ENCODE measurements at regions not wholly inside any gene's neighbourhood (a gene's known extent, or its start where the extent isn't known, plus 50 kb on each side); places are given as distances from the start of the nearest gene placed in this dataset.
"Not testable (repeated sequence)": the region's sequence is repeated elsewhere in the genome, so short reads cannot be mapped to it uniquely, and the experiment has no call there.

GRCh38 chr22:48076008-48076407 lies 1313.6 kb downstream of the TBC1D22A start:
- no peak for DNase-seq

GRCh38 chr22:48075604-48076003 lies 1313.2 kb downstream of the TBC1D22A start:
- no peak for DNase-seq

DNA sequence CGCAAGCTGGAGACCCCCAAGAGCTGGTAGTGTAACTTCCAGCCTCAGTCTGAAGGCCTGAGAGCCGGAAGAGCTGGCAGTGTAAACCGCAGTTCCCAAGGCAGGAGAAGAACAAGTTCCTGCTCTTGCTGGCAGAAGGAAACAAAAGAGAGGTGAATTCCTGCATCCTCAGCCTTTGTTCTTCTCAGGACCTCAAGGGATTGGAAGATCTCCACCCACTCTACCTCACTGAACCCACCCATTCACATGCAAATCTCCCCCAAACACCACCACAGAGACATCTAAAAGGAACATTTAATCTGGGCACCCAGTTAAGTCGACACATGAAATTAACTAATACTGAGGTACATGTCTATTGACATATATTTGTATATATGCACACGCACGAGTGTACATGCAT lies 1310.3 kb downstream of the TBC1D22A start:
- DNase-seq: no peak

DNA sequence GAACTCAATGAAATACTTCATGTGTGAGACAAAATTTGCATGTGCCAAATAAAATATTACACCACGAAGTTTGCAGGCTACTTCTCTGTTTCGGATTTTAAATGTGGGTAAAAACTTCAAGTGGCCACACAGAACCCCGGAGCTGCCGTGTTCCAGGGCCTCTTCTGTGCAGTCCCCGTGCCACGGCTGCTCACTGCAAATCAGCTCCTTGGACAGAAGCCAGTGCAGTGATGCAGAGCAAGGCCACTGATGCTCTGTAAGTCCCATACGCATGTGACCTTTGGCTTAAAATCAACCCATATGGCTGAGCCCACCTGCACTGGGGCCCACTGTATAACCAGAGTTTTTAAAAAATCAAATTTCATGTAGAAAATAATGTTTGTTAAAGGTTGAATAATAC lies 1309.4 kb downstream of the TBC1D22A start:
- no peak for DNase-seq

DNA sequence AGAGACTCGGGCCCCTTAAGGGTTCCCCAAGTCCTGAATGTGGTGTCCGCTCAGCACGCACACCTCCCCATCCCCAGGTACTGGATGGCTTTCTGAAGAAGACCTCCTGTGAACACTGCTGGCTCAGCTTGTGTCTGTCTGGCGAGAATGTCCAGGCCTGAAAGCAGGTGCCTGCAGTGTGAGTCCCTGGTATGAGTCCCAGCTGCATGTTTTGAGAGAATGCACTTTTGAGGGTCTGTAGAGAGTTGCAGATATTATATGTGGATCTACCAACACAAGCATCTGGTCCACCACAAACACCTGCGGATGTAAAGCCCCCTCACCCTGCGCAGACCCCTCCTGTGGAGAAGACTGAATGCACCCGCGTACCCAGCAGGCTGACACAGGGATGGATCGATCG lies 1308.9 kb downstream of the TBC1D22A start:
- DNase-seq: no peak

GRCh38 chr22:48070760-48071159 lies 1308.3 kb downstream of the TBC1D22A start:
- DNase-seq: no peak

DNA sequence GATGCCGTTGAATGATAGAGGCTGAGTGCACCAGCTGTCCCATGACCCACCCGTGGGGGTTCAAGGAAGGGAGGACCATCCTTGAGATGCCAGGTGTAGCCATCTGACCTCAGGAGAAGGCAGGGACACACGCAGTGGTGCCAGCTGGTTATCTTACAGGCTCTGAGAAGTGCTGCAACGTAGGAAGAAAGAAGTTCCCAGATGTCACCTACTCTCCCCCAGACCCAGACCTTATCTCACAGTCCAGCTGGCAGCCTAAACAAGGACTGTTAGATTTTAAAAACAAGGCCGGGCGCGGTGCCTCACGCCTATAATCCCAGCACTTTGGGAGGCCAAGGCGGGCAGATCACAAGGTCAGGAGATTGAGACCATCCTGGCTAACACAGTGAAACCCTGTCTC lies 1307.6 kb downstream of the TBC1D22A start:
- DNase-seq: no peak

DNA sequence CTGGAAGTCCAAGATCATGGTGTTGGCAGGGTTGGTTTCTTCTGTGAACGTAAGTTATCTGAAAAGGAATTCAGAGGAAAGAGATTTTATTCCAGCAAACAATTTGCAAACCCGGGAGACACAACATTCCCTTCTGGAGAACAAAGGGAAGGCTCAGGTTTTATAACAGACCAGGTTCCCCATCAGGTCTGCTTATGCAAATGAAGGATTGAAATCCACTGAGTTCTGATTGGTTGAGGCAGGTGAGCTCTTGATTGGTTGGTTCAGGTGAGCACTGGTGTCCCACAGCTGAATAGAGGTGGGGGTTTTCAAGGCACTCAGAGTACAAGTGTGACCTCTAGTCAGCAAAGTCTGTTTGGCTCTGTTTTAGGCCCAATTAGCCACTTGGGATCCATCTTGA lies 1306.8 kb downstream of the TBC1D22A start:
- no peak for DNase-seq

GRCh38 chr22:48068323-48068885 lies 1306.0 kb downstream of the TBC1D22A start:
- no peak for DNase-seq

DNA sequence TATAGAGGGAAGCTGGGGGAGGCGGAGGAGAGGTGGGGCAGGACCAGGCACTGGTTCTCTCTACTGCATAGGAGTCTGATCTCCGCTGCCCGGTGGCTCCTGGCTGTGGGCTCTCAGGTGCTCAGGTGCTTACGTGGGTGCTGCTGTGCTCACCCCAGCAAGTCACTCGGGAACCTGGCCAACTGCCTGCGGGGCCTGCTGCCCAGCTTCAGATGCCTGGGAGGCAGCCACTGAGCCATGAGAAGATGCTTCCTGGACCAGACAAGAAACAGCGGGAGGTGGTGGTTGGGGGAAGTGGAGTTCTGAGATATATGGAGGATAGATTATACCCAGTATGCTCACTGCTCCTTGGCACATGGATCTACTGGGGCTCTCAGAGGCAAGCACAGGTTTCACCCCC lies 1303.4 kb downstream of the TBC1D22A start:
- no peak for DNase-seq

- DNase-seq: no peak
Measured at GRCh38 chr22:48061726-48062125, 1299.3 kb downstream of the TBC1D22A start.

GRCh38 chr22:48060266-48060665 lies 1297.8 kb downstream of the TBC1D22A start:
- no peak for DNase-seq

DNA sequence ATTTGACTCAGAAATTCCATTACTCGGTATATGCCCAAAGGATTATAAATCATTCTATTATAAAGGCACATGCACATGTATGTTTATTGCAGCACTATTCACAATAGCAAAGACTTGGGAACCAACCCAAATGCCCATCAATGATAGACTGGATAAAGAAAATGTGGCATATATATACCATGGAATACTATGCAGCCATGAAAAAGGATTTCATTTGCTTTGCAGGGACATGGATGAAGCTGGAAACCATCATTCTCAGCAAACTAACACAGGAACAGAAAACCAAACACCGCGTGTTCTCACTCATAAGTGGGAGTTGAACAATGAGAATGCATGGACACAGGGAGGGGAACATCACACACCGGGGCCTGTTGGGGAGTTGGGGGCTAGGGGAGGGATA lies 1297.1 kb downstream of the TBC1D22A start:
- not testable (repeated sequence) for DNase-seq

DNA sequence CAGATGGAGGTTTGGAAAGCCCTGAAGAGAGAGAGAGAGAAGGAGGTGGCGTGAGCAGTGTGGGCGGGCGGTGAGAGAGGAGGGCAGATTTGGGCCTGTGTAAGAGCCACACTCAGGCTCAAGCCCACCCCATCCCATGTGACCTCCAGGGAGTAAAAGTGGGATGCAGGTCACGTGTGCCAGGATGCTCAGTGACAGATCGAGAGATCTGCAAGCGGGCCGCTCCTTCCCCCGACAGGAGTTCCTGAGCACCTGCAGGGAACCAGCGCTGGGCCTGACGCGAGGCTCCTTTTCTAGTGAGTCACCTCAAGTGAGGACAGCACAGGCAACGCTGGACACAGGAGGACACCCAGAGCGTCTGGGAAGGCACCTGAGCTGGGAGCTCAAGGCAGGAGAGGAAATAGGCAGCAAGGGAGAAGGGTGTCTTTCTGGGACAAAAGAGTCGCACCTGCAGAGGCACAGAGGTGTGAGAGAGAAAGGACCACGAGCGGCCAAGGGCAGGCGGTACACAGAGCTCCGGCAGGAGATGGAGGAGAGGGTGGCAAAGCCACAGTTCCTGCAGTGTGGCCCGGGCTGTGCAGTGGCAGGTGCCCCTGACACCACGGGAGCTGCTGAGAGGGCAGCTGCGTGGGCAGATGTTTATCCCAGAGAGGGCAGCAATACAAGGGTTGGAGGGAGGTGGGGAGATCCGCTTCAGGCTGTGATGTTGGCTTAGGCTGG lies 1294.8 kb downstream of the TBC1D22A start:
- DNase-seq: no peak

GRCh38 chr22:48055827-48056226 lies 1293.4 kb downstream of the TBC1D22A start:
- DNase-seq: no peak

- DNase-seq: no peak
Measured at GRCh38 chr22:48055185-48055584, 1292.7 kb downstream of the TBC1D22A start.

GRCh38 chr22:48054596-48054995 lies 1292.1 kb downstream of the TBC1D22A start:
- no peak for DNase-seq

GRCh38 chr22:48053973-48054372 lies 1291.5 kb downstream of the TBC1D22A start:
- no peak for DNase-seq

GRCh38 chr22:48053486-48053885 lies 1291.0 kb downstream of the TBC1D22A start:
- no peak for DNase-seq

DNA sequence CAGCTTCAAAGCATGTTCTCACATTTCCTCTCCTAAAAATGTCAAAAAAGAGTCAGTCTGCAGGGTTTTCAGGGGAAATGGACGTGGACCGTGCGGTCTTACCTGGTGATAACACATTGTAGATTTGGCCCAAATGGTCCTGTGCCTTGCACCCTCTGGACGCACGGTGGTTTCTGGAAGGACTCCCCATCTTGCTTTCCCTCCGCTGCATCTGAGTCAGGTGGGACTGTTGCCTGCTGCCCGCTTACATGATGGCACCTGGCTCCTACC lies 1290.1 kb downstream of the TBC1D22A start:
- DNase-seq: no peak

GRCh38 chr22:48051796-48052620 lies 1289.6 kb downstream of the TBC1D22A start:
- no peak for DNase-seq

GRCh38 chr22:48050836-48051235 lies 1288.4 kb downstream of the TBC1D22A start:
- no peak for DNase-seq

DNA sequence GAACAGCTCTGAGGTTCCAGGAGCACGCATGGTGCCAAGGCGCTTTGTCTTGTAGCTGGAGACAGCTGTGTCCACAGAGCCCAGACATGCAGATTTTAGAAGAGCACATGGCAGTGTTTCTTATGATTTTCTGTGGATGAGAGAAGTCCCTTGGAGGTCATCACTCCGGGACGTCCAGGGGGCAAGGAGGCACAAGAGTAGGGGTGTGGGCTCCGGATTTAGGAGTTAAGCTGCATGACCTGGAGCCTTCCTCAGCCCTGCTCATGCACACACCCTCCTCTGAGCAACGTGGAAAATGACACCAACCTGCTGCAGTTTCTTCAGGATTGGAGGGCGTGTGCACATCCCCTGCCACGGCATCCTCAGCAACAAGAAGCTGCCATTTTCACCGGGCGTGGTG lies 1286.7 kb downstream of the TBC1D22A start:
- DNase-seq: no peak

DNA sequence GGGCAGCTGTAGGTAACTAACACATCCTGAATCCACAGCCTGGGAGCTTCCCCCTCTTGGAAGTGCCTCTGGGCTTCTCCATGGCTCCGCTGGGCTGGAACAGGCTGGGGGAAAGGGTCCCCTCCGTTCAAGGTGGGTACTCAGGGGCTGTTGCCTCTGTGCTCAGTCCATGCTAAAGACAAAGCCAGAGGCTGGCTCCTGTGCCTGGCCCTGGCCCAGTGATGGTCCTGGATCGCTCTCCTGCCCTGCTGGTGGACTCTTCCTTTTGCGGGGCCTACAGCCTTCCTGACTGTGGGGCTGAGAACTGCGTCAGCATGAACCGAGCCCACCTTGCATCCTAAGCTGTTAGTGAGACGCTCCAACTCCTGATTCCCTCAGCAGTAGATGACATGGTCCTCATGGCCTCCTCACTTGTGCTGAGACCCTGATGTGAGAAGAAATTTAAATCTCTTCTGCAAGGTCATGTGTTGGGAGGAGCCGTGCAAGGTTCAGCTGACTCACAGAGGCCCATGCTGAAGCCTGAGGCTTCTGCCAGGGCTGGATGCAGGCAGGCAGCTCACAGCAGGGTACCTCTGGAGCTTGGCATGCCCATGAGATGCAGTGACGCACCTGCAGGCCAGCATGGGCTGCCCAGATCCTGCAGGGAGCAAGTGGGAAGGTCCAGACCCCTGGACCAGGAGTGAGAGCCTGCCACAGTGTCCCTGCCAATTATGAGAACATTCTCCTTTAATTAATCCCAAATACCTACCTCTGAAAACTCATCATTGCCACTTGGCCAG lies 1285.5 kb downstream of the TBC1D22A start:
- DNase-seq: no peak
